NCI-H460 (cell line): ENCODE measurements at regions not wholly inside any gene's neighbourhood (a gene's known extent, or its start where the extent isn't known, plus 50 kb on each side); places are given as distances from the start of the nearest gene placed in this dataset.

Experiments
- DNase-seq: peaks from one replicate; pipeline ENCODE4 v3.0.0-alpha.2; 2016; ENCODE audit warnings: low read depth; ENCODE audit errors: extremely low read depth

GRCh38 chr12:115169981-115170380 lies 486.0 kb upstream of the TBX3 start:
- DNase-seq: no peak

- no peak for DNase-seq
These were observed 482.8 kb upstream of the TBX3 start for GRCh38 chr12:115166698-115167315.

DNA sequence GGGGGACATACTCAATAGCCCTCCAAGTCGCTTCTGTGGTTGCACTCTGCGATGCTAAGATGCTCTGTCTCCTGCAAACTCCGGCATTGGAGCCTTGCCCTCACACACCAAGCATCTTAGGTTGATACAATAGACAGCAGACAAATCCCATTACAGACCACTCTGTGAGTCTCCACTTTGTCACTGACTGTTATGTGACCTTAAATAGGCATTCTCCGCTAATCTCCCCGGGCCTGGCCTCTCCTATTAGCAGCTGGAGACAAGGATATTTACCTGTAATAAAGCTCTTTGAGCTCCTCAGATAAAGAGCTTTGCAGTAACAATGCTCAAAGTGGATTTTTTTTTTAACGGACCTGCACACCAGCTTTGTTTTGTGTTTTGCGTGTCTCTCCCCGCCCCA lies 479.7 kb upstream of the TBX3 start:
- no peak for DNase-seq

DNA sequence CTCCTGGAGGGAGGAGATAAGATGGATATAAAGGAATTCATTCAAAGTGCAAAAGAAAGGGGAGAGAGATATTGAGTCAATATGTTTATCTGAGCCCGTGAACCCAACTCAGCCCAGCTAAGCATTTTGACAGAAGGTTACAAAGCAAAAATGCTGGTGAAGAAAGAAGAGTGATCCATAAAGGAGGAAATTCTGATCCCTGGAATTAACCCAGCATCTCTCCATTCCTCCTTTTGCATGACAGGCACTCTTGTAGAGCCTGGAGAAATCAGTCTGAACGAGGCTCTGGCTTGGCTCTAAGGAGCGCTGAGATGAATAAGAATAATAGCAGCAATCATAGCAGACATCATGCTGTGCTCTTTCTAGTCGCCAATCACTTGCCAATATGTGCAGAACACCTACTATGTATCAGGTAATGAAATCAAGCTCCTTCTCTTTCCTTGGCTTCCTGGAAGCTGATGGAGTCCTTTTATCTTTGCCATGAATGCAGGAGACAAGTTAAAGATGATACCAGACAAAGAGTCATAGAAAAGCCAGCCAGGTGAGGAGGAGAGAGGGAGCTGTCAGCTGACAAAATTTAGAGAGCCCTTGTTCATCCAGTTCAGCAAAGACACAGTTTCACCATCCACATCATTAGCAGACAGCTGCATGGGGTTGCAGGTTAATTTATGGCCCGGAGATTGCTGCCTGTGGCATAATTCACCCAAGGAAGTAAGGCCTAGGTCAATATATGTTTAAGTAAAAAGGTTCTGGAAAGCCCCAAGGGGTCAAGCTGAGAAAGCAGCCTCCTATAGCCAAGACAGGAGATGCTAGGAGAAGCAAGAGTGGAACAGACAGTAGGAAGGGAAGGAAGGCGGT lies 476.5 kb upstream of the TBX3 start:
- DNase-seq: no peak

GRCh38 chr12:115158816-115159215 lies 474.8 kb upstream of the TBX3 start:
- no peak for DNase-seq

DNA sequence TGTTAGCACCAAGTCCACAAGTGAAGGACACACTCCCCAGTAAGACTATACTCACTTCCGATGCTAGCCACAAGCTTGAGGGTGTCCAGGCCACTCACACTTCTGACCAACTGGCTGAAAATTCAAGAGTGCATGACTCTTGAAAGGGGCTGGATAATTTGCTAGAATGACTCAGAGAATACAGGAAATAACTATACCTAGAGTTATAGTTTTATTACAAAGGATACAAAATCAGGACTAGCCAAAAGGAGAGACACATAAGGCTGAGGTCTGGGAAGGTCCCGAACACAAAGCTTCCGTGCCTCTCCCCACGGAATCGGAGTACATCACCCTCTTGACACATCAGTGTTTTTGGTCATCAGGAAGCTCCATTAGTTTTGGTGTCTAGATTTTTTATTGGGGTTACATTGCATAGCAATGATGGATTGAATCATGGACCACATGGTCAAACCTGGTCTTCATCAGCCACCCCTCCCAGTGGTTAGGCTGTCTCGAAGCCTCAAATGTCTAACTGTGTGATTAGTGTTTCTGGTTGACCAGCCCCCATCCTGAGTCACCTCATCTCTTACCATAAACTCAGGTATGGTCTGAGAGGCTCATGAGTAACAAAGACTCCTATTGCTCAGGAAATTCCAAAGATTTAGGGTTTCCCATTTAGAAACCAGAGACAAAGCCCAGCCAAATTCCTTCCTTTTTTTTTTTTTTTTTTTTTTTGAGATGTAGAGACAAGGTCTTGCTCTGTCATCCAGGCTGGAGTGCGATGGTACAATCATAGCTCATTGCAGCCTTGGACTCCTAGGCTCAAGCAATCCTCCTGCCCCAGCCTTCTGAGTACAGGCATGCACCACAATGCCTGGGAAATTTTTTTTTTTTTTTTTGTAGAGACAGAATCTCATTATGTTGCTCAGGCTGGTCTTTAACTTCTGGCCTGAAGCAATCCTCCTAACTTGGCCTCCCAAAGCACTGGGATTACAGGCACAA lies 472.0 kb upstream of the TBX3 start:
- DNase-seq: no peak

DNA sequence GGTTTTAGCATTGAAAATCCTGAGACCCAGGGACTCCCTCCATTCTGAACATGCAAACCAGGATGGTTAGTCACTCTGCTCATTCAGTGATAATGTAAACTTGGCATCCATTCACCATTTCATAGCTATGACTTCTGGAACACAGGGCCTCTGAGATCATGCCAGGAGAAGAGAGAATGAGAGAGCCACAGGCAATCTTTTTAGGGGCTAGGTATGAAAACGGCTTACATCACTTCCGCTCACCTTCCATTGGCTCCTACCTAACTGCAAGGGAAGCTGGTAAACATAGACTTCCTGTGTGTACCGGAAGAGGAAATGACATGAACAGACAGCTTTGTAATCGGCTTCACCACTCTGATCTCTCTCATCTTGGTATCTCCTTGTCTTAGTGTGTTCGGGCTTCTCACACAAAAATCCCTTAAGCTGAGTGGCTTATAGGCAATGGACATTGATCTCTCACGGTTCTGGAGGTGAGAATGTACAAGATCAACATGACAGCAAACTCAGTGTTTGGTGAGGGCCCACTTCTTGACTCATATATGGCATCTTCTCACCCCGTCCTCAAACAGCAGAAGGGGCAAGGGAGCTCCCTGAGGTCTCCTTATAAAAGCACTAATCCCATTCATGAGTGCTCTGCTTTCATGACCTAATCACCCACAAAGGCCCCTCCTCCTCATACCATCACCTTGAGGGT lies 465.9 kb upstream of the TBX3 start:
- no peak for DNase-seq

DNA sequence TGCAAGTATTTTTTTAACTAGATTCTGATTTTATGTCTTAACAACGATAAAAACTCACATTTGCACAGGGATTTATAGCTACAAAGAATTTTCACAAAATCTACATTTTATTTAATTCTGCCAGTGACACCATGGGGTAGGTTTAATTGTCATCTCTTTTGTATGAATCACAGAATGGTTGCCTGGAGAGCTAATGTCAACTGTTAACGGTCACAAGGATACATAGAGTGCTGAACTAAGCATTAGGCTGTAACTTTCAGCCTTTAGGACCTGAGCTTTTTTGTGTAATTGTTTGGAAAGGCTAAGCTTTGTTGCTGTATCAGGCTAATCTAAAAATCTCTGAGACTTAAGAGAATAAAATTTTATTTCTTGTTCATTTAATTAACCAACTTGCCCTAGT lies 465.3 kb upstream of the TBX3 start:
- DNase-seq: no peak

DNA sequence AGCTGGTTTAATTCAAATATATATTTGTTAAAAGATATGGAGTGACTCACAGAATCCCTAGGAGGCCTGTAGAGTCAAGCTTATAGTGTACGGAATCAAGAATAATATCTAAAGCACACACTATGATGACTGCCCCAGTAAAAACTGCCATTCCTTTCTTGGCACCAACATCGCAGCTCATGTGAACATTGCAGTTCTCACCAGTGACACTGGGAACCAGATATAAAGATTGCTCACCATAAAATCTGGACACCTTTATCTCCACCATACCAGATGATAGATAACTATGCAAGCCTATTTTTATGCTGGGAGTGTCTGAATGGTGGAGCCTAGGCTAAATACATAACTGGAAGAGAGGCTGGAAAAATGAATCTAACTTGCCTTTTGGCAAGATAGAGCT lies 463.9 kb upstream of the TBX3 start:
- no peak for DNase-seq

DNA sequence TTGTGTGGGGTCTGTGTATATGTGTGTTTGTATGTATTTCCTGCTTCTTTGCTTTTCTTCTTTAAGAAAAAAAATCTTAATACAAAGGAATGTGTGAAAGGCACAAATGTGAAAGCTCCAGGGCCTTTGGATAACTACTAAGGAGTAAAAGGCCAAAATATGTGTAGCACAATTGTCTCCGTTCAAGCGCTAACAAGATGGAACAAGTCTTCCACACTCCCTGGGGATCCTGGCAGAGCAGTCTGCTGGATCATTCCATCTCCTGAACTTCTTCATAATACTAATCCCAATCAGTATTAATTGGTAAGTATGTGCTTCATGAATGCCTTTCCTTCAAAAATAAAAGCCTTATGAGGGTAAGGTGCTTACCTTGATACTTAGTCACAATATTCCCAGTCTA lies 462.5 kb upstream of the TBX3 start:
- DNase-seq: no peak

GRCh38 chr12:115144425-115144824 lies 460.4 kb upstream of the TBX3 start:
- DNase-seq: no peak

GRCh38 chr12:115140981-115141655 lies 457.1 kb upstream of the TBX3 start:
- DNase-seq: no peak

DNA sequence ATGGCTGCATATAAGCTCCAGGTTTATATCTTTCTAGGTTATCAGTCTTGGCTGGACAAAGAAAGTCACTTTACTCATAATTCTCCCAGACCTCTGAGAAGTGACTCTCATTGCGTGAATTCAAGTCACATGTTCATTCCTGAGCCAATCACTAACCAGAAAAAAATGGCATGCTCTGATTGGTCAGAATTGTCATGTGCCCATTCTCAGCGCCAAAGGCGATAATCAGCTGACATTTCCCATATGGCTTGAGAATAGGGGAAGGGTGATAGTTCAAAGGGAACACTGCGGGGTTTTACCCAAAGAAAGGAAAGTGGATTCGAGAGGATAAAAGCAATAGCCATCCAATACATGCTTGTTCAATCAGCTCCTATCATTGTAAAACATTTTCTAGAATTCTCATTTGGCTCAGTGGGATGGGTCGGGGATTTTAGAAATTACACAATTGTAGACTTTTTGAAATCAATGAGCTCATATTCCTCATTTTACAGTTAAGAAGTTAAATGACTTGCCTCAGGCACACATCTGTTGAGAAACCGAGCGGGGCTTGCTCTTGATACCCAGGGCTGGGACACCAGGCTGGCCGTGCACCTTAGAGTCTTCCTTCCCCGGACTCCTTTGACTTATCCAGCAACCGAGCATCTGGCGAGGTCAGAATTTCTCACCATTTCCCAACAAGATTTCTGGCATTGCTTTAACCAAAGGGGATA lies 454.0 kb upstream of the TBX3 start:
- no peak for DNase-seq

DNA sequence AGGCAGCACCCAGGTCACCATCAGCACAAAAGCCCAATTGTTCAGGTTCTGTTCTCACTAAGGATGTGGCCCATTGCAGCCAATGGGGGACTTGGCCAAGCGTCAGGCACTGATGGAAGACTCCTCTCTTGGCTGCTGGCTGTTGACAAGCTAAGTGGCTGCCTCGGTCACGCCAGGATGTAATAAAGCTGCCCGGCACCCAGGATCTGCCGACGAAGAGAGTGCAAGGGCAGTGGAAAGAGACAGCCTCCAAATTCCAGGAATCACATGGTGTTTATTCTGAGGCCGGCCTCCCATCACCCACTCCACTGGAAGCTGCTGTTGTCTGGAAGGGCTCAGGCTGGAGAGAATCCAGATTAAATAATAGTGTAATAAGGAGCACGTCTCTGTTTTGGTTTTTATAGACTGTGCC lies 451.8 kb upstream of the TBX3 start:
- DNase-seq: no peak

GRCh38 chr12:115134298-115134697 lies 450.3 kb upstream of the TBX3 start:
- no peak for DNase-seq

DNA sequence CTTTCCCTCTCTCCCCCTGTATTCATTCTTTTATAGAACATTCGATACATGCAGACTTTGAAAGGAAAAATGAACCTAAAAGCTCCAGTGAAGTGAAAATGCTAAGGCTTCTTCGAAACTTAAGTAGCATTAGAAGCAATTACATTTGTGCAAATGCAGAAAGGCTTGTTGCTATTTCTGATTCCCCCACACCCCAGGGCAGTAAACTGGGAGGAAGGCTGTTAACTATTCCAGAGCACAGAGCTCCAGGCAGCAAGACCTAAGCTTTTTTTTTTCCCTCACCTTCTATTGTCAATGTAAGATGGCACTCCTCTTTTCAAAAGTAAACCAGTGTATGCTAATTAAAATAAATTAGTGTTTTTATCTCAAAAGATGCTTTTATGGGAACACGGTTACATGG lies 448.9 kb upstream of the TBX3 start:
- no peak for DNase-seq

GRCh38 chr12:115132145-115132544 lies 448.2 kb upstream of the TBX3 start:
- no peak for DNase-seq

GRCh38 chr12:115129727-115130126 lies 445.8 kb upstream of the TBX3 start:
- no peak for DNase-seq

DNA sequence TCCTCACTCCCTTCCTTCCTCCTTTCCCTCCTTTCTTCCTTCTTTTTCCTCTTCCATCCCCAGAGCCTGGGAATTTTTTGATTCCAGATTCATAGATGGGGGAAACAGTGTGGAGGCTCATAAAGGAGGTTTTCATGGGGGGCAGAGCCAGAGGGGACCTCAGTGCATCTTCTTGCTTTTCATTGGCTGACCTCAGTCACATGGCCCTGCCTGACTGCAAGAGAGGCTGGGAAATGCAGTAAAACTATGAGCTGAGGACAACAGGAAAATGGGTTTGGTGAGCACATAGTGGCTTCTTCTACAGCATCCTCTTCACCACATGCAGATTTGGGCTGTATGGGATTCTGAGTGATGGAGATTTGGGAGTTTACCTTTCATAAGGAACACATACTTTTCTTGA lies 437.1 kb upstream of the TBX3 start:
- DNase-seq: no peak
